Right lobe of liver (tissue), 6 donors: ENCODE measurements at regions not wholly inside any gene's neighbourhood (a gene's known extent, or its start where the extent isn't known, plus 50 kb on each side); places are given as distances from the start of the nearest gene placed in this dataset.

Source experiments
- ATAC-seq, 4 donors: fragments of 200-7000 bp; cut with Tn5 transposase; one replicate each; pipeline ENCODE4 v1.9.1; 2020; ENCODE audit warnings: mild to moderate bottlenecking in 4 of 4, moderate library complexity in 4 of 4
- DNase-seq, 3 donors: peaks; one replicate each; pipeline ENCODE4 v3.0.0-alpha.2; 2020
- H3K27ac ChIP-seq, 3 donors: fragments of 200-600 bp; one replicate each; pipeline ENCODE4 v1.8.0; 2022
- H3K27me3 ChIP-seq, 2 donors: fragments of 200-600 bp; one replicate each; pipeline ENCODE4 v1.8.0; 2022
- H3K36me3 ChIP-seq, 4 donors: fragments of 200-600 bp; sonication (generic) in 1 of 4; one replicate each; pipeline versions ENCODE4 v1.5.1 to v1.8.0; 2017 to 2022; ENCODE audit warnings: control low read depth in 1 of 4
- H3K4me1 ChIP-seq, 4 donors: fragments of 200-600 bp; sonication (generic) in 1 of 4; one replicate each; pipeline versions ENCODE4 v1.5.1 to v1.8.0; 2017 to 2022; ENCODE audit warnings: control low read depth in 1 of 4
- H3K4me3 ChIP-seq, 3 donors: fragments of 200-600 bp; one replicate each; pipeline ENCODE4 v1.8.0; 2022
- H3K9me3 ChIP-seq, 4 donors: fragments of 200-600 bp; sonication (generic) in 1 of 4; one replicate each; pipeline versions ENCODE4 v1.5.1 to v1.8.0; 2017 to 2022; ENCODE audit warnings: control low read depth in 1 of 4
- POLR2A ChIP-seq: fragments of 450-650 bp; IDR thresholded peaks from one replicate; pipeline ENCODE4 v1.6.1; 2017; ENCODE audit warnings: antibody characterized with exemption, mild to moderate bottlenecking
- WGBS: methylation state at CpG from one replicate; pipeline ENCODE4 v1.1.6; 2018; ENCODE audit warnings: low coverage, low lambda C conversion rate; ENCODE audit not compliant: insufficient coverage; ENCODE audit errors: missing lambda C conversion rate; 5-methylcytosine and 5-hydroxymethylcytosine counted together
- intact Hi-C, 2 donors: fragments of 100-400 bp; cut with DNase I; formaldehyde crosslinking; loops; one replicate each; pipeline versions ENCODE4 v1.11.2 to v1.14.1; 2022
- TF ChIP-seq, protein P1 (sequence below), 4 donors: fragments of 200-600 bp in 3 of 4; fragments of 450-650 bp in 1 of 4; IDR thresholded peaks; one replicate each; pipeline versions ENCODE4 v1.5.1 to v1.8.0; 2016 to 2022; ENCODE audit warnings: antibody characterized with exemption in 4 of 4, mild to moderate bottlenecking in 2 of 4
- donor health status: DM: no; HTN: yes; CAD: no.
- donor health status: DM: no; HTN: no; CAD: no.
- donor health status: DM: no; HTN: no; CAD: no.
- donor health status: DM: no; HTN: yes; CAD: no.
- donor health status: DM: no; HTN: yes; CAD: no.

DNA sequence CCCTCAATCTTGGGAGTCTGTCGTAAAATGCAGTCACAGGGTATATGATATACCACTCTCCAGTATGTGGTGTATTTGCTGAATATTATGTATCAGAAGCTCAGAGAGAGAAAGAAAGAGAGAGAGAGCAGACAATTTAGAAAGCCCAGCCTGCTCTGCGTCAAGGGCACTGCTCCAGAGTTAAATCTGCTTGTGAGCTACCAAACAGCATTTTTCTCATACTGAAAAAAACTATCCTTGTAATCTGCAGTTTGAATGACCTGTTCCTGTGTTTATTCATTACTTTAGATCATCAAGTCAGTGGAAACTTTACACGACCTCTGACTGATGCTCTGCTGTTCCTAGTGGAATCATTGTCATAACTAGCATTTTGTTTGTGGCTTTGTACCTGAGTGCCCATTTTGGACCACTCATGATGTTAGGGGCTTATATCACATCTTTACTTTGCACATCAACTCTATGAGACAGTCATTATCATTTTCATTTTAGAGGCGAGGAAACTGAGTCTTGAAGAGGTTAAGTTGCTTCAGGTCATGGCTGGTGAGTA lies 89.2 kb upstream of the PELI1 start:
- Histone ChIP-seq H3K36me3 (no peaks in the 10 kb centered on the region), H3K9me3 (no peaks in the 10 kb centered on the region), H3K27ac (no peak overlapping the region), H3K4me3 (no peak overlapping the region), H3K4me1 (peaks cover 0 to 15% (median 0%) of the 10 kb centered on the region in 4 donors), H3K27me3 (no peaks in the 10 kb centered on the region)
- TF ChIP-seq, protein P1, sequence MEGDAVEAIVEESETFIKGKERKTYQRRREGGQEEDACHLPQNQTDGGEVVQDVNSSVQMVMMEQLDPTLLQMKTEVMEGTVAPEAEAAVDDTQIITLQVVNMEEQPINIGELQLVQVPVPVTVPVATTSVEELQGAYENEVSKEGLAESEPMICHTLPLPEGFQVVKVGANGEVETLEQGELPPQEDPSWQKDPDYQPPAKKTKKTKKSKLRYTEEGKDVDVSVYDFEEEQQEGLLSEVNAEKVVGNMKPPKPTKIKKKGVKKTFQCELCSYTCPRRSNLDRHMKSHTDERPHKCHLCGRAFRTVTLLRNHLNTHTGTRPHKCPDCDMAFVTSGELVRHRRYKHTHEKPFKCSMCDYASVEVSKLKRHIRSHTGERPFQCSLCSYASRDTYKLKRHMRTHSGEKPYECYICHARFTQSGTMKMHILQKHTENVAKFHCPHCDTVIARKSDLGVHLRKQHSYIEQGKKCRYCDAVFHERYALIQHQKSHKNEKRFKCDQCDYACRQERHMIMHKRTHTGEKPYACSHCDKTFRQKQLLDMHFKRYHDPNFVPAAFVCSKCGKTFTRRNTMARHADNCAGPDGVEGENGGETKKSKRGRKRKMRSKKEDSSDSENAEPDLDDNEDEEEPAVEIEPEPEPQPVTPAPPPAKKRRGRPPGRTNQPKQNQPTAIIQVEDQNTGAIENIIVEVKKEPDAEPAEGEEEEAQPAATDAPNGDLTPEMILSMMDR (IDR thresholded peaks at IDR 0.05): no peak
- TF ChIP-seq POLR2A: no peak
- 74% methylated on average over 4 of the region's 4 CpGs for WGBS
- no peak for ATAC-seq
- intact Hi-C loops: no loop called here
- no peak for DNase-seq

DNA sequence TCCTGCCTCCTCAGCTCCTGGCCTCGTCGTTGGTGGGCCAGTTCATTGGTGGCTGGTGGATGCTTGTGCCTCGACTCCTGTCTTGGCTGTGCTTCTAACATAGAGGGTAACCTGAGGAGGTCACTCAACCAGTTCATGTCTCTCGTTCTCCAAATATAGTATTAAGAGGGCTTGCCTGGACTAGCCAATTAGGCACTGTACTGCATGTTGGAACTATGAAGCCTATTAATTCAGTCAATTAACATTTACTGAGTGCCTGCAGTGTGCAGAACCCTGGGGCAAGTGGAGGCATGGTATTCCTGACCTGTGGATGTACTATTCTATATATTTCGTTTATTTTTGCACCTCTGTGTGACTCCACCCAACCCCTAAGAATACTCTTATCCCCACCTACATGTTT lies 89.9 kb upstream of the PELI1 start:
- WGBS: 72% methylated on average over 4 of the region's 5 CpGs
- Histone ChIP-seq H3K4me3 (no peak overlapping the region), H3K9me3 (no peaks in the 10 kb centered on the region), H3K27me3 (no peaks in the 10 kb centered on the region), H3K36me3 (no peaks in the 10 kb centered on the region), H3K27ac (no peak overlapping the region), H3K4me1 (peaks cover 0 to 8% (median 0%) of the 10 kb centered on the region in 4 donors)
- no peak for DNase-seq
- no peak for ATAC-seq
- TF ChIP-seq POLR2A: no peak
- TF ChIP-seq, protein P1 (IDR thresholded peaks at IDR 0.05): no peak
- intact Hi-C loops: no loop called here

DNA sequence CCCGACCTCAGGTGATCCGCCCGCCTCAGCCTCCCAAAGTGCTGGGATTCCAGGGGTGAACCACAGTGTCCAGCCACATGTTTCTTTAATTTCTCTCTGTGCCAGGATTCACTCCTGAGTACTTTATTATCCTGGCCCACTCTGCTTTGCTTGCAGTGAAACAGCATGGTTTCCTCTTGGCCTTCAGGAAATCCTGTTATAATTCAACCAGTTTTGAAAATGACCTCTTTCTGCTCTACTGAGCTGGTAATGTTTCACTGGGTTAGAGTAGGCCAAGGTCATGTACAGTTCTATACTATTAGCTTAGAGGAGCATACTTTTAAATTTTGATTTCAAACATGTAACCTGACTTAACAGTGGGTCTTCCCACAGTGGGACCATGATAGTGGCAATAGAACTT lies 90.6 kb upstream of the PELI1 start:
- Histone ChIP-seq H3K4me1 (peaks cover 0 to 8% (median 0%) of the 10 kb centered on the region in 4 donors), H3K27me3 (no peaks in the 10 kb centered on the region), H3K36me3 (no peaks in the 10 kb centered on the region), H3K27ac (no peak overlapping the region), H3K4me3 (no peak overlapping the region), H3K9me3 (no peaks in the 10 kb centered on the region)
- WGBS: 0% methylated on average over 1 of the region's 3 CpGs
- peak; percentile 53 to 80 (median 60) for ATAC-seq
- TF ChIP-seq, protein P1 (IDR thresholded peaks at IDR 0.05): no peak
- TF ChIP-seq POLR2A: no peak
- no peak for DNase-seq
- intact Hi-C loops: no loop called here

DNA sequence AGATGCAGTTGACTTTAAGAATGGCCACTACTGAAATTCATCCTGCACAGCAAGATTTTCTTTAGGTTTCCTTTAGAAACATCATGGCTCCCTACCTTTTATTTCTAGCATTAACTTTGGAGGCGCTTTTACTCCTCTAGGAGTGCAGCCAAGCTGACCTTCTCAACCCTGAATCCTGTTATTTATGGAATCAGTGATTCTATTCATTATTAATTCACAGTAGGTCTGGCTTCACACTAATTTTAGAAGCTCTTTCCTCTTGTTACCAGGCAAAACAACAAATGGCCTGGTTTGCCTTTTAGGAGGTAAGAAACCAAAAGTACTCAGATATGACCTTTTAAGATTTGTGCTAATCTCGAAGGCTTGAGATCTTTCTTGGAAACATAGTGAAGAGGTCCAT lies 93.0 kb upstream of the PELI1 start:
- WGBS: 76% methylated on average over 2 of the region's 2 CpGs
- TF ChIP-seq, protein P1 (IDR thresholded peaks at IDR 0.05): no peak
- TF ChIP-seq POLR2A: no peak
- Histone ChIP-seq H3K36me3 (no peaks in the 10 kb centered on the region), H3K4me3 (no peak overlapping the region), H3K27ac (no peak overlapping the region), H3K4me1 (peaks cover 0 to 22% (median 3%) of the 10 kb centered on the region in 4 donors), H3K9me3 (no peaks in the 10 kb centered on the region), H3K27me3 (no peaks in the 10 kb centered on the region)
- ATAC-seq (peak in 2 of 4 donors; percentile 46 to 54), DNase-seq (no peak)
- intact Hi-C loops: no loop called here

DNA sequence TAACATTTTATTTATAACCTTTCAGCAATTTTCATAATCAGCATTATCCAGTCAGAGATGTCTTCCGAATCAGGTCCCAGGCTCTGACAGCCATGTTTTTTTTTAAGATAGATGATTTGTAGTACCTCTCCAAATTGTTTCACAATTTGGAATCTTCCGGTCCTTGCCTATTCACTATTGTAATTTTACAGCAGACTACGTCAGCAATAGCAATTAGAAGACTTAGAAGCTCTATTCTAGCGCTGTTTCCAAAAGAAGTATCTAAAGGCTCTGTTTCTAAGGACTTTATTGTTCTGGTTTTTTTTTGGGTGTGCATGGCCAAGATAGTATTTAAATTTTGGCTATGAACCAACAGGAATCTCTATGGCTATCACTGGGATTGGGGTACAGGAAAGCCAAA lies 94.6 kb upstream of the PELI1 start:
- no peak for ATAC-seq
- Histone ChIP-seq H3K27me3 (no peaks in the 10 kb centered on the region), H3K4me1 (peaks cover 0 to 36% (median 4%) of the 10 kb centered on the region in 4 donors), H3K27ac (no peak overlapping the region), H3K36me3 (no peaks in the 10 kb centered on the region), H3K4me3 (no peak overlapping the region), H3K9me3 (no peaks in the 10 kb centered on the region)
- TF ChIP-seq, protein P1 (IDR thresholded peaks at IDR 0.05): no peak
- TF ChIP-seq POLR2A: no peak
- intact Hi-C loops: no loop called here
- DNase-seq: no peak
- WGBS: 92% methylated on average over 4 of the region's 4 CpGs
